Muscle layer of colon (tissue), 2 donors: ENCODE measurements at regions not wholly inside any gene's neighbourhood (a gene's known extent, or its start where the extent isn't known, plus 50 kb on each side); places are given as distances from the start of the nearest gene placed in this dataset.

ENCODE experiments used
- H3K27ac ChIP-seq: one replicate; pipeline ENCODE4 v1.7.0; 2013; ENCODE audit warnings: low read depth, mild to moderate bottlenecking, low read length, moderate library complexity
- H3K27me3 ChIP-seq, 2 donors: one replicate each; pipeline ENCODE4 v1.7.0; 2013; ENCODE audit warnings: low read length in 2 of 2, mild to moderate bottlenecking in 2 of 2; ENCODE audit not compliant: insufficient read depth in 2 of 2, control insufficient read depth in 1 of 2
- H3K36me3 ChIP-seq: one replicate; pipeline ENCODE4 v1.7.0; 2013; ENCODE audit warnings: mild to moderate bottlenecking, low read length; ENCODE audit not compliant: insufficient read depth
- H3K4me1 ChIP-seq: one replicate; pipeline ENCODE4 v1.7.0; 2013; ENCODE audit warnings: mild to moderate bottlenecking, low read length; ENCODE audit not compliant: insufficient read depth
- H3K4me3 ChIP-seq, 2 donors: one replicate each; pipeline ENCODE4 v1.7.0; 2013; ENCODE audit warnings: low read length in 2 of 2, low read depth in 1 of 2, mild to moderate bottlenecking in 1 of 2, moderate library complexity in 1 of 2
- H3K9ac ChIP-seq: one replicate; pipeline ENCODE4 v1.7.0; 2013; ENCODE audit warnings: low read length
- H3K9me3 ChIP-seq: one replicate; pipeline ENCODE4 v1.7.0; 2013; ENCODE audit warnings: mild to moderate bottlenecking, low read length
- donor health status: abdominal sarcoma.
- donor health status: Adenocarcinoma of cecum.

GRCh38 chr18:10060841-10061240 lies 147.0 kb downstream of the VAPA start:
- Histone ChIP-seq H3K27me3 (no peaks in the 10 kb centered on the region), H3K4me1 (peaks cover 23% of the 10 kb centered on the region), H3K9ac (no peak overlapping the region), H3K9me3 (no peaks in the 10 kb centered on the region), H3K36me3 (no peaks in the 10 kb centered on the region), H3K4me3 (no peak overlapping the region), H3K27ac (no peak overlapping the region)

- Histone ChIP-seq H3K4me3 (no peak overlapping the region), H3K9ac (no peak overlapping the region), H3K4me1 (peaks cover 23% of the 10 kb centered on the region), H3K36me3 (no peaks in the 10 kb centered on the region), H3K27me3 (no peaks in the 10 kb centered on the region), H3K27ac (no peak overlapping the region), H3K9me3 (no peaks in the 10 kb centered on the region)
These were observed 147.8 kb downstream of the VAPA start for GRCh38 chr18:10061566-10062140.

- Histone ChIP-seq H3K27ac (no peak overlapping the region), H3K9ac (no peak overlapping the region), H3K36me3 (no peaks in the 10 kb centered on the region), H3K4me3 (no peak overlapping the region), H3K4me1 (peaks cover 22% of the 10 kb centered on the region), H3K9me3 (no peaks in the 10 kb centered on the region), H3K27me3 (no peaks in the 10 kb centered on the region)
These were observed 148.8 kb downstream of the VAPA start for GRCh38 chr18:10062302-10063300.

GRCh38 chr18:10063489-10063888 lies 149.7 kb downstream of the VAPA start:
- Histone ChIP-seq H3K4me3 (no peak overlapping the region), H3K9me3 (no peaks in the 10 kb centered on the region), H3K9ac (no peak overlapping the region), H3K4me1 (peaks cover 23% of the 10 kb centered on the region), H3K27me3 (no peaks in the 10 kb centered on the region), H3K27ac (no peak overlapping the region), H3K36me3 (no peaks in the 10 kb centered on the region)

- Histone ChIP-seq H3K27me3 (no peaks in the 10 kb centered on the region), H3K9ac (no peak overlapping the region), H3K4me3 (no peak overlapping the region), H3K4me1 (peaks cover 25% of the 10 kb centered on the region), H3K27ac (no peak overlapping the region), H3K36me3 (no peaks in the 10 kb centered on the region), H3K9me3 (no peaks in the 10 kb centered on the region)
These were observed 150.5 kb downstream of the VAPA start for GRCh38 chr18:10064267-10064666.

- Histone ChIP-seq H3K9ac (no peak overlapping the region), H3K27me3 (no peaks in the 10 kb centered on the region), H3K36me3 (no peaks in the 10 kb centered on the region)
These were observed 151.5 kb downstream of the VAPA start for GRCh38 chr18:10065296-10065695.

GRCh38 chr18:10067670-10068659 lies 154.1 kb downstream of the VAPA start:
- peaks cover 17% of the 10 kb centered on the region for H3K4me1 ChIP-seq
- no peaks in the 10 kb centered on the region for H3K36me3 ChIP-seq
- no peaks in the 10 kb centered on the region for H3K27me3 ChIP-seq
- no peak overlapping the region for H3K9ac ChIP-seq
- no peaks in the 10 kb centered on the region for H3K9me3 ChIP-seq
- no peak overlapping the region for H3K4me3 ChIP-seq
- no peak overlapping the region for H3K27ac ChIP-seq

More at GRCh38 chr18:10065296-10065695, 151.5 kb downstream of the VAPA start:
- H3K9me3 ChIP-seq = no peaks in the 10 kb centered on the region
- H3K4me3 ChIP-seq = no peak overlapping the region
- H3K27ac ChIP-seq = no peak overlapping the region
- peaks cover 25% of the 10 kb centered on the region for H3K4me1 ChIP-seq

- no peak overlapping the region for H3K9ac ChIP-seq
- H3K27ac ChIP-seq = no peak overlapping the region
- H3K4me1 ChIP-seq = peaks cover 17% of the 10 kb centered on the region
These were observed 155.2 kb downstream of the VAPA start for GRCh38 chr18:10068766-10069567.

GRCh38 chr18:10070561-10071000 lies 156.8 kb downstream of the VAPA start:
- H3K27ac ChIP-seq = no peak overlapping the region
- H3K36me3 ChIP-seq = no peaks in the 10 kb centered on the region
- no peak overlapping the region for H3K9ac ChIP-seq
- H3K27me3 ChIP-seq = no peaks in the 10 kb centered on the region
- H3K4me1 ChIP-seq = peaks cover 17% of the 10 kb centered on the region
- no peak overlapping the region for H3K4me3 ChIP-seq
- H3K9me3 ChIP-seq = no peaks in the 10 kb centered on the region

More at GRCh38 chr18:10068766-10069567, 155.2 kb downstream of the VAPA start:
- Histone ChIP-seq H3K9me3 (no peaks in the 10 kb centered on the region), H3K27me3 (no peaks in the 10 kb centered on the region), H3K4me3 (no peak overlapping the region), H3K36me3 (no peaks in the 10 kb centered on the region)

GRCh38 chr18:10072671-10073175 lies 158.9 kb downstream of the VAPA start:
- Histone ChIP-seq H3K27ac (no peak overlapping the region), H3K9me3 (no peaks in the 10 kb centered on the region), H3K4me3 (no peak overlapping the region), H3K36me3 (no peaks in the 10 kb centered on the region), H3K9ac (no peak overlapping the region), H3K27me3 (no peaks in the 10 kb centered on the region), H3K4me1 (peaks cover 12% of the 10 kb centered on the region)
